ENCODE measurements at regions not wholly inside any gene's neighbourhood (a gene's known extent, or its start where the extent isn't known, plus 50 kb on each side); places are given as distances from the start of the nearest gene placed in this dataset.

- no peak for TF ChIP-seq GATA2 (IDR thresholded peaks at IDR 0.05; ENCODE audit: low read depth, low read length)
Observed at GRCh38 chr10:130992802-130993523, 318.6 kb downstream of the TCERG1L start.

DNA sequence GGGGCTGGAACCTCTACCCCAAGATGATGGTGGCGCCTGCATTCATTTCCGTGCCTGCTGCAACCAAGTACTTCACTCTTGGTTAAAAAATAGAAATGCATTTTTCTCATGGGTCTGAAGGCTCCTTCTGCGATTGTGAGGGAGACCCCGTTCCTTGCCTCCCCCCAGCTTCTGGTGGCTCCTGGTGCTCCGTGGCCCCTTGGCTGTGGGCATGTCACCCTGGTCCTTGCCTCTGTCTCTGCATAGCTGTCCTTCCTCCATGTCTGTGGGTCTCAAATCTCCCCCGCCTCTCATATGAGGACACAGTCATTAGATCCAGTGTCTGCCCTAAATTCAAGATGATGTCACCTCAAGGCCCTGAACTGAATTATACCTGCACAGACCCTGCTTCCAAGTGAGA lies 317.9 kb downstream of the TCERG1L start:
- TF ChIP-seq GATA3 (IDR thresholded peaks at IDR 0.05; ENCODE audit: low read depth, low read length) (no peak), GATA2 (IDR thresholded peaks at IDR 0.05; ENCODE audit: low read depth, low read length) (no peak)

DNA sequence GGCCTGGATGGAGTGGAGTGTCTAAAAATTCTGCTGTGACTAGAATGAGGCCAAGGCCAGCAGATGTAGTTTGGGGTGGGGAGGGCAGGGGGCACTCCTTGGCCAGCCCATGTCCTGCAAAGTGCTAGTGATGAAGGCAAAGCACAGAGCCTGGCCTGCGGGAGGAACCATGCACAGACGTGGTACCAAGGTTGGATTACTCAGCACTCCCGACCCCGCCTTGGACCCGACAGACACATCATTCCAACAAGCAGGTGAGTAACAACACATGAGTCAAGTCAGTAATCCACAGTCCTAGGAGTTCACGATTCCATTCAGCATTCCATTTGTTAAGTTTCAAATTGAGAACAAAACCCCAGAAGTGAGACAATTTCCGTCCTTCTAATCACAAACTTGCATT lies 317.3 kb downstream of the TCERG1L start:
- TF ChIP-seq GATA2 (IDR thresholded peaks at IDR 0.05; ENCODE audit: low read depth, low read length) (no peak), GATA3 (IDR thresholded peaks at IDR 0.05; ENCODE audit: low read depth, low read length) (no peak)

- TF ChIP-seq GATA3 (IDR thresholded peaks at IDR 0.05; ENCODE audit: low read depth, low read length) (no peak), GATA2 (IDR thresholded peaks at IDR 0.05; ENCODE audit: low read depth, low read length) (no peak)
Observed at GRCh38 chr10:130994845-130995244, 316.7 kb downstream of the TCERG1L start.

DNA sequence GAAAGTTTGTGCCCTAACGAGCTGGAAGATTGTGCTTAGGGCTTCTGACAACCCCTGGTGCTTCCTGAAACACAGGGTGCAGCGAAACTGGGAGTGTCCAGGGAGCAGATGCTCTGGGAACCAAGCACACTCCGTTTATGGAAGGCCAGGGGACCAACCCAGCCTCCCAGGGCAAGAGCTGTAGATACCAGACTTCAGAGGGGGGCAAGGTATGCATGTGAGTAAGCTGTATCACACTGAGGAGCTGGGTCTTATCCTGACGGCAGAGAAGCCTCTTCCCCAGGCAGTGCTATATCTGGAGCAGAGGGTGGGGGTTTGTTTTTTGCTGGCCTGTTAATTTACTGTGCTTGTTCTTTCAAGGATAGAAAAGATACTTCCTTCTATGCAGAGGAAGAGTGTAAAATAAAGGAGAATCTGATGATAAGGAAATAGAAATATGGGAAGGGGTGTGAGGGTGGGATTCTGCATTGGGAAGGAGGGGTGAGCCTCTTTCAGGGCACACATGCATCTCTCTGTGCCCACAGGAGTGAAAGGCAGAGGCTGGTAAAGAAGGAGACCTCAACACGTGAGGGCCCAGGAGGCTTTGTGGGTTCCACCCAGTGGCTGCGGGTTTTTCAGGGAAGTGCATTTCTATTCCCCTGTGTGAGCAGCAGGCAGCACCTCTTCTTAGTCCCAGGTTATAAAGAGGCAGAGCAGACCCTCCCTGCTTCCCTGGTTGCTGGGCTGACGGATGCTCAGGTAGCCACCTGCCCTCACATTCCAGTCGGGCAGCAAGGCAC lies 314.1 kb downstream of the TCERG1L start:
- TF ChIP-seq GATA3 (IDR thresholded peaks at IDR 0.05; ENCODE audit: low read depth, low read length), result no peak
- TF ChIP-seq GATA2 (IDR thresholded peaks at IDR 0.05; ENCODE audit: low read depth, low read length), result no peak

GRCh38 chr10:130998046-130998435 lies 313.5 kb downstream of the TCERG1L start:
- TF ChIP-seq GATA3 (IDR thresholded peaks at IDR 0.05; ENCODE audit: low read depth, low read length) (no peak), GATA2 (IDR thresholded peaks at IDR 0.05; ENCODE audit: low read depth, low read length) (no peak)

DNA sequence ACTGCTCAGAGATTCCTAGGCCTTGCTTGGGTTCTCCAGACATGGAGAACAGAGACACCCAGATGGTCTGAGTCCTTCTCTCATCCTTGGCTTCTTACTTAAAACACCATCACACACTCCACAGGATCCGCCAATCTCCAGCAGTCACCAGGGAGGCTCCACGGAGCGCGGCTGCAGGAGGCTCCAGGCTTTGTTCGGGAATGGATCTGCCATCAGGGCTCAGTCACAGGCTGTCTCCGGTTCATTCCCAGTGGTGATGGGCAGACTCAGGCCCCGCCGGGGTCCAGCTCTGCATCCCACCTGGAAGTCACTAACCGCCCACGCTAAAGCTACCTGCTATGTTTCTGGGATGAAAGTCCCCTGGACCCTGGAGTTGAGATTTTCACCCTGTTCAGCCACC lies 312.9 kb downstream of the TCERG1L start:
- no peak for TF ChIP-seq GATA2 (IDR thresholded peaks at IDR 0.05; ENCODE audit: low read depth, low read length)
- no peak for TF ChIP-seq GATA3 (IDR thresholded peaks at IDR 0.05; ENCODE audit: low read depth, low read length)

GRCh38 chr10:130999376-131000202 lies 311.9 kb downstream of the TCERG1L start:
- no peak for TF ChIP-seq GATA2 (IDR thresholded peaks at IDR 0.05; ENCODE audit: low read depth, low read length)
- no peak for TF ChIP-seq GATA3 (IDR thresholded peaks at IDR 0.05; ENCODE audit: low read depth, low read length)

DNA sequence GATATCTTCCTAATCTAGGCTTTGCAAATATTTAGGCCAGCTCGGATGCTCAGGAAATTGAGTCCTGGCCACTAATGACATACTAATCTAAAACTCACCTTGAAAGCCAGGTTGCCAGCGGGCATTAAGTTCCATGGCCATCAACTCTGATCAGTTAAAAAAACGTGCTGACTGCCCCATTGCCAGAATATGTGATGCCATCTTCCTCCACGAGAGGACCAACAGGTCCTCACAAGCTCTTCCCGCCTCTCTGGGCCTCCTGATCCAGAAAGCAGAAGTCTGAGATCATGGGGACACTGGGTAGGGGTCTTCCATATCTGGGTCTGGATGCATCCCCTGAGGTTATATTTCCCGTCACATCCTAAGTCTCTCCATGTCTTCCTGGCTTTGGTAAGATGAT lies 311.3 kb downstream of the TCERG1L start:
- TF ChIP-seq GATA2 (IDR thresholded peaks at IDR 0.05; ENCODE audit: low read depth, low read length) (no peak), GATA3 (IDR thresholded peaks at IDR 0.05; ENCODE audit: low read depth, low read length) (no peak)

- TF ChIP-seq GATA3 (IDR thresholded peaks at IDR 0.05; ENCODE audit: low read depth, low read length), result no peak
- no peak for TF ChIP-seq GATA2 (IDR thresholded peaks at IDR 0.05; ENCODE audit: low read depth, low read length)
Observed at GRCh38 chr10:131000743-131001142, 310.8 kb downstream of the TCERG1L start.

- no peak for TF ChIP-seq GATA2 (IDR thresholded peaks at IDR 0.05; ENCODE audit: low read depth, low read length)
Observed at GRCh38 chr10:131001438-131001837, 310.1 kb downstream of the TCERG1L start.

DNA sequence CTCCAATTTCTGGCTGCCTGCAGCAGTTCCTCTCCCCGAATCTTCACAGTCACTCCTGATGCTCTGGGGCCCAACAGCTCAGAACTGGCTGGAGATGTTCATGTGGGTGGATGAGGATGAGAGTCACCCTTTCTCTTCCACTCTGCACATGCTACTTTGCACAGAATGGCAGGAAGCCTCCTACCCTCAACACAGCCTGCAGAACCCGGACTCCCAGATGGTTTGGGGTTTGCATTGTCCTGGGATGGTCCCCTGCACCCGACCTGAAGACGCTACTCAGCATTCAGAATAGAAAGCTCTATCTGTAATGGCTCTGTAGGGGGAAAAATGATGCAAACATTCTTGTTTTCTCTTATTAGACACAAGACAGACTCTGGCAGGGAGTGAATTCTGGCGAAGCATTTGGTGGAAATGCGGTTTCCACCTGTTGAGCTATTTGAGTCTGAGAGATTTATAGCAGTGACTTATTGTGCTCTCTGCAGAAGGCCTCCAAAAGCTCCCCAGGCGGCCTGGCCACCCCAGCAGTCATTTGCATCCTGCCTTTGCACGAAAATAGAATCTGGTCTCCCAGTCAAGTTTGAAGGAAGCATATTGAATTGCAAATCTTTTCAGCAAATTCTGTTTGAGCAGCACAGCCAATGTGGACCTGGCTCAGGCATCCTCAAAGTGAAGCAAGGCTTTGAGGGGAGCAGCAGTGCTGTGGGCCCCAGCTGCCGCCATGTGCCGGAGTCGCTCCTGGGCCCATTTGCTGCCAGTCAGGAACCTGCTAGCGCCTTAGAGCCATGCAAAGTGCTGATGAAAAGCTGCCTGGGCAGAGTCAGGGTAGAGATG lies 309.3 kb downstream of the TCERG1L start:
- no peak for TF ChIP-seq GATA3 (IDR thresholded peaks at IDR 0.05; ENCODE audit: low read depth, low read length)
- no peak for TF ChIP-seq GATA2 (IDR thresholded peaks at IDR 0.05; ENCODE audit: low read depth, low read length)

DNA sequence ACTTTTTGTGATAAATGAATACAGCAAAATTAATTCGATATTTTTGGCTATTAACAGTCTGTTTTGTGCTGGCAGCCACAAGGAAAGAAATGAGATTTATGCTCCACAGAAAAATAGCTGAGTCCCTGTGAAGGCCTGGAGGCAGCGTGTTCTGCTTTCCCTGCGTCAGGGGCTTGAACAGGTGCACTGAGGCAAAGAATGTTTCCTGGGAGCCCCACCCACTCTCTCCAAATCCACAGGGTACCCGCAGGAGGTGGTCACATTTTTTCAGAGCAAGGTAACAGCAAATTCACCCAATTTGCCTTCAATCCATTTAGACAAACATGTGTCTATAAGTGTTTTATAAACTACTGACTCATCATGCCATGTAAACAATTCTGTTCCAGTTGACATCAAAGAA lies 308.1 kb downstream of the TCERG1L start:
- no peak for TF ChIP-seq GATA2 (IDR thresholded peaks at IDR 0.05; ENCODE audit: low read depth, low read length)
- TF ChIP-seq GATA3 (IDR thresholded peaks at IDR 0.05; ENCODE audit: low read depth, low read length), result no peak

DNA sequence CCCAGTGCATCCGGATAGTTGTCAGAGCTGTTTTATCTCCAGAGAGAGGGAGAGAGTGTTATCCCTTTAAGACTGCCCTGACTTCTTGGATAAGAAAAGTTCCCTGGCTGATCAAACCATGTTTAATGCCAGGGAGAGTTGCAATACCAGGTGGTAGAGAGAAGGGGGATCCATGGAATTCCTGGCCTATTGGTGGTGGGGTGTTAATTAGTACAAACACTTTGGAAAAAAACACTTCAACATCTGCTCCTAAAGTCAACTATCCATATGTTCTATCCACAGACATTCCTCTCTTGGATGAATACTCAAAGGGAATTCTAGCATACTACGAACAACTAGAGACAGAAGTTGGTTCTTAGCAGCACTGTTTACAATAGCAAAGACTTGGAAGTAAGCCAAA lies 307.2 kb downstream of the TCERG1L start:
- TF ChIP-seq GATA2 (IDR thresholded peaks at IDR 0.05; ENCODE audit: low read depth, low read length) (no peak), GATA3 (IDR thresholded peaks at IDR 0.05; ENCODE audit: low read depth, low read length) (no peak)

Measured in SH-SY5Y (cell line).